GM20000 (cell line): ENCODE measurements at regions not wholly inside any gene's neighbourhood (a gene's known extent, or its start where the extent isn't known, plus 50 kb on each side); places are given as distances from the start of the nearest gene placed in this dataset.

ENCODE experiments used
- DNase-seq: peaks from one replicate; pipeline ENCODE4 v3.0.0; 2012; ENCODE audit warnings: low spot score
- TF ChIP-seq, protein P1 (sequence below): IDR thresholded peaks from 2 replicates; pipeline ENCODE4 v1.5.1; 2012; ENCODE audit warnings: mild to moderate bottlenecking, control low read depth; ENCODE audit errors: extremely low read depth, missing control alignments

DNA sequence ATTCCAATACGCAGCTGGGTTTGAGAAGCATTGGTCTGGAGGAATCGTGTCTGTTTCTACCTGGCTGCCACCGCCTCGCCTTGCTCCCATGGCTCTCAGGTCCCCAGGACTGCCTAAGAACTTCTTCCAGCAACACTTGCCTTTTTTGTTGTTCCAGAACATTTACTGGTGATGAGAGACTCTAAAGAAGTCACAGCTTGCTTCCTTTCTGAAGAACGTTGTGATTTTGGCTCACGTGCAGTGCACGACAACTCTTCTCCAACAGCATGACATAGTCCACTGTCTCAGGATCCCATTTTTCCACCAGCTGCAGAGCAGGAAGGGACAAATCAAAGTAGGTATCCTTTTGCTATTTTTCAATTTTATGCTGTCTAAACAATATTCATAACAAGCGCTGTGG lies 940.9 kb downstream of the SLC4A3 start:
- TF ChIP-seq, protein P1, sequence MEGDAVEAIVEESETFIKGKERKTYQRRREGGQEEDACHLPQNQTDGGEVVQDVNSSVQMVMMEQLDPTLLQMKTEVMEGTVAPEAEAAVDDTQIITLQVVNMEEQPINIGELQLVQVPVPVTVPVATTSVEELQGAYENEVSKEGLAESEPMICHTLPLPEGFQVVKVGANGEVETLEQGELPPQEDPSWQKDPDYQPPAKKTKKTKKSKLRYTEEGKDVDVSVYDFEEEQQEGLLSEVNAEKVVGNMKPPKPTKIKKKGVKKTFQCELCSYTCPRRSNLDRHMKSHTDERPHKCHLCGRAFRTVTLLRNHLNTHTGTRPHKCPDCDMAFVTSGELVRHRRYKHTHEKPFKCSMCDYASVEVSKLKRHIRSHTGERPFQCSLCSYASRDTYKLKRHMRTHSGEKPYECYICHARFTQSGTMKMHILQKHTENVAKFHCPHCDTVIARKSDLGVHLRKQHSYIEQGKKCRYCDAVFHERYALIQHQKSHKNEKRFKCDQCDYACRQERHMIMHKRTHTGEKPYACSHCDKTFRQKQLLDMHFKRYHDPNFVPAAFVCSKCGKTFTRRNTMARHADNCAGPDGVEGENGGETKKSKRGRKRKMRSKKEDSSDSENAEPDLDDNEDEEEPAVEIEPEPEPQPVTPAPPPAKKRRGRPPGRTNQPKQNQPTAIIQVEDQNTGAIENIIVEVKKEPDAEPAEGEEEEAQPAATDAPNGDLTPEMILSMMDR: no peak
- DNase-seq: no peak

DNA sequence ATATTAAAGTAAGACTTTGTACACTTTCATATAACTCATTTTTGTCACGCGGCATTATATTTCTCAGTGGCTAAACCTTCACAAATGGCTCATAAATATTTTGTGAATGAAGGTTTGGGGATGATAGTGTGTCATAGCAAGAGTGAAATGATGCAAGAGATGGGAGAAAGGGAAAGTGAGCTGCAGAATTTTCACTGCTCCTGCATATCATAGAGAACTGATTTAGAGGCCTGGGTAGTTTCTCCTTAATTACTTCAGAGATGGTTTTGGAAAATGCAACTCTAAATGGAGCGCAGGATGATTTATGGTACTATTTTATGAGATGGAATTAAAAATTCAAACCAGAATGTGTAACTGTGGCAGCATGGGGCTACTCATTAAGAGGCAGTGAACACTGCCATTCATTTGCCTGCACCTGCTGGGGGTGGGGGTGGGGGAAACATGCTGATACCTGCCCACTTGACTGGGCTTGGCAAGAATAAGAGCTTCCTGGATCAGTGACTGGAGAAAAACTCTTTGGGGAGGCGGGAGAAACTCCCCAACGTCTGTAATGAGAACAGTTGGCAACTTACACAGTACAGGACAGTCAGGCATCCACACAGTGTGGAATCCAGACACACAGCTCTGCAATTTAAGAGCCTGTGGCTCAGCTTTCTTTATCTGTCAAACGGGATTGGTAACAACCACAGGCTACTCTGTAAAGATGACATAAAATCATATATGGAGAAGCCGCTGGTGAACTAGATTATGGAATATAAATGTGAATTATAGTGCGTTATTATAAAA lies 941.9 kb downstream of the SLC4A3 start:
- no peak for DNase-seq

DNA sequence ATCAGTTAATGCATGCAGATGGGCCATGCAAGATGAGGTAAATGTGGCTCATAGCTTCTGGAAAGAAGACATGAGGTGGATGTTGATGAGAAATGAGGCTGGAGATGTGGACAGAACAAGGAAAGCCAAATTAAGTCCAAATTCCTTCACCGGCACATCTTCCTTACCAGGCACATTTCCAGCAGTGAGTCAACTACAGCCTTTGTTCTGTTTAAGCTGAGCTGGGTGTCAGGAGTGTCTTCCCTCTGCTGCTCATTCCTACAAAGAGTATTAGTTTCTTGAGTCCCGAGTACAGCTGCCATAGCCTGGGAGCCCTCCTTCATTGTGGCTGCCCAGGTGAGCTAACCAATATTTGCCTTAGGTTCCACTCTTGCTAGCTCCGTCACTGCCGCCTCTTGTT lies 945.0 kb downstream of the SLC4A3 start:
- DNase-seq: no peak
- TF ChIP-seq, protein P1: no peak

More for the DNA sequence above, 941.9 kb downstream of the SLC4A3 start:
- TF ChIP-seq, protein P1: no peak

DNA sequence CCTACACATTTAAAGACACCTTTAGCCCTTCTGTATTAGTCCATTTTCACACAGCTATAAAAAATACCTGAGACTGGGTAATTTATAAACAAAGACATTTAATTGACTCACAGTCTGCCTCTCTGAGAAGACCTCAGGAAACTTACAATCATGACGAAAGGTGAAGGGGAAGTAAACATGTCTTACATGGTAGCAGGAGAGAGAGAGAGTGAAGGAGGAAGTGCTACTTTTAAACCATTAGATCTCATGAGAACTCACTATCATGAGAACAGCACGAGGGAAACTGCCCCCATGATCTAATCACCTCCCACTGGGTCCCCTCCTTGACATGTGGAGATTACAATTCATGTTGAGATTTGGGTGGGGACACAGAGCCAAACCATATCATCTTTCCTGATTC lies 946.6 kb downstream of the SLC4A3 start:
- TF ChIP-seq, protein P1: no peak
- DNase-seq: no peak

DNA sequence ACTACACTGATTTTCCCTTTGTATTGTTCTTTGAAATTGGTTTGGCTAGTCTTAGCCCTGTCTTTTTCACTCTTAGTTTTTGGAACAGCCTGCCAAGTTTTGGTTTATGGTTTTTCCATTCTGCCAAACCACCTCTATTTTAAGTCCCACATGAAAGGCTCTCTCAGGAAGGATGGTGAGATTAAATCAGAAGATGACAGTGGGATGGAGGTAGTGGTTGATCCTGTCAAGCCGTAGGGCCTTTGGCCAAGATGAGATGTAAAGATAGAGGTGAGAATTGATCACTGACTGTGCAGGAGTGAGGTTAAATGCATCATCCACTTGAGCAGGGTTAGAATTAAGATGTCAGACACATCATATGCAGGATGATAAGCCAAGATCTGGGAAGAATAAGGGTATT lies 948.5 kb downstream of the SLC4A3 start:
- TF ChIP-seq, protein P1: no peak

DNA sequence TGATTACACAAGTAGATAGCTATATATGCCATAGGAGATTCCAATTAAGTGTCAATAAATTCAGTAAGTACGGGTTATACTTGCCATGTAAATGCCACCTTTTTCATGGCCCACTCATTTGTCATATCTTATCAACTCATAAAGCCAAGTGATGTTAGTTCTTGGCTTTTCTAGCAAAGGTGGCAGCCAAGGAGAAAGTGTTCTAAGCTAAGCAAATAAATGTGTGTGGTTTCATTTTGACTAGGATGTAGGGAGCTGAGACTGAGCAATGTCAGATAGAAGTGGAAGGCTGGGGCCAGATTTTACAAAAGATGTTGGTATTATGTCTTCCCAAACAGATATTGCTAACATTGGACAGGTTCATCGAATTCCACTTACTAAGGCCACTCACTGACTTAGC lies 952.0 kb downstream of the SLC4A3 start:
- TF ChIP-seq, protein P1: no peak
- DNase-seq: no peak

More for the DNA sequence above, 948.5 kb downstream of the SLC4A3 start:
- DNase-seq: no peak

DNA sequence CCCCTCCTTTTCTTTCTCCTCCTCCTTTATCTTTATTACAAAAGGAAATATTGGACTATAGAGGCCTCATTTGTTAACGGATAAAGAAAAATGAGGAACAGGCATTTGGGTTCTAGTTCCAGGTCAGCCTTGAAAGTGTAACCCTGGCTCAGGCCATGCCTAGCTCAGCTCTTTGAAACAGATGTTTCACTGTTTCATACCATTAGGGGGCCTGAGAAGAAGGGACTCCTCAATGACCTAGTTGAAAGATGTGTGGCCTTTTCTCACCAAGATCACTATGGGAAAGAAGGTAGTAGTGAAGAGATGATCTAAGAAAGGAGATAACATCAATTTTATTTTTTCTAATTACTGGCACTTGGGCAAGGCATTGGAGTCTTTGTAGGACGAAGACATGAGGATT lies 952.7 kb downstream of the SLC4A3 start:
- no peak for DNase-seq
- TF ChIP-seq, protein P1: no peak
